Femur (tissue), 1 donor: ENCODE measurements at regions not wholly inside any gene's neighbourhood (a gene's known extent, or its start where the extent isn't known, plus 50 kb on each side); places are given as distances from the start of the nearest gene placed in this dataset.

Experiments used
- DNase-seq: peaks from one replicate; pipeline ENCODE4 v3.0.0-alpha.2; 2017

GRCh38 chr1:215471463-215471862, 95.6 kb upstream of the KCTD3 start:
- DNase-seq: no peak

DNA sequence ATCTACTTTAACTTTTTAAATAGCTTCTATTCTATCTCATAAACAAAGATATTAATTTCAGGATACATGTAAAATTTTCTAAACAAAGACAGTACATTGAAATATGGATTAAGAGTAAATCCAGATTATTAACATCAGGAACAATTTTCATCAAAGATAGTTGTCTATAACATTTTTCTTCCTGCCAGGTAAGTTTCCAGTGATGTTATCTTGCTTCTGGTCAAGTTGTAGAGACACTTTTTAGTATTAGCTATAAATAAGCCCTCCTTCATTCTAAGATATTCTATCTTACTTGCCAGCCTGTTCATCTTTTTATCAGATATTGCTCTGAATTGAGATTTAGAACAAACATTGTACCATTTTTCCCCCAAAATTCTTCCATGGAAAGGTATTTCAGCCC, 94.4 kb upstream of the KCTD3 start:
- no peak for DNase-seq

- no peak for DNase-seq
Measured at GRCh38 chr1:215473943-215474342, 93.2 kb upstream of the KCTD3 start.

DNA sequence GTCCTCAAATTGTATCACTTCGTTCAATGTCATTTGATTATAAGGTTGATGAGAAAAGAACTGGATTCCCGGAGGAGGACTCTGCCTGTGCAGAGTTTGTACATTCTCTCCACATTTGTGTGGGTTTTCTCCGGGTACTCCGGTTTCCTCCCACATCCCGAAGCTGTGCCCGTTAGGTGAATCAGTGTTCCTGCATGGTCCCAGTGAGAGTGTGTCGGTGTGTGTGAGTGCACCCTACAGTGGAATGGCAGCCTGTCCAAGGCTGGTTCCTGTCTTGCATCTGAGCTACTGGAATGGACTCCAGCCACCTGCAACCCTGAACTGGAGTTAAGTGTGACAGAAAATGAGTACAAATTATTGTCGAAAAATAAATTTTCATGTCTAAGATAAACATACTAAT, 92.2 kb upstream of the KCTD3 start:
- no peak for DNase-seq

- no peak for DNase-seq
Measured at GRCh38 chr1:215475796-215476481, 91.2 kb upstream of the KCTD3 start.

GRCh38 chr1:215476541-215476940, 90.6 kb upstream of the KCTD3 start:
- DNase-seq: no peak

GRCh38 chr1:215477632-215478031, 89.5 kb upstream of the KCTD3 start:
- DNase-seq: no peak

DNA sequence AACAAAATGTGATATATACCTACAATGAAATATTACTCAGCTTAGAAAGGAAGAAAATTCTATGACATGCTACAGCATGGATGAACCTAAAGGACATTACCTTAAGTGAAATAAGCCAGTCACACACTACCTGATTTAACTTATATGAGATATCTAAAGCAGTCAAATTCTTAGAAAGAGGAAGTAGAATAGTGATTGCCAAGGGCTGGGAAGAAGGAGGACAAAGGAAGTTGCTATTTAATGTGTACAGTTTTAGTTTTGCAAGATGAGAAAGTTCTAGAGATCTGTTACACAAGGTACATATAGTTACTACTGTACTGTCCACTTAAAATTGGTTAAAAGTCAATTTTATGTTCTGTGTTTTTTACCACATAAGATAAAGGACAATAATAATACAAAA, 87.5 kb upstream of the KCTD3 start:
- DNase-seq: no peak

DNA sequence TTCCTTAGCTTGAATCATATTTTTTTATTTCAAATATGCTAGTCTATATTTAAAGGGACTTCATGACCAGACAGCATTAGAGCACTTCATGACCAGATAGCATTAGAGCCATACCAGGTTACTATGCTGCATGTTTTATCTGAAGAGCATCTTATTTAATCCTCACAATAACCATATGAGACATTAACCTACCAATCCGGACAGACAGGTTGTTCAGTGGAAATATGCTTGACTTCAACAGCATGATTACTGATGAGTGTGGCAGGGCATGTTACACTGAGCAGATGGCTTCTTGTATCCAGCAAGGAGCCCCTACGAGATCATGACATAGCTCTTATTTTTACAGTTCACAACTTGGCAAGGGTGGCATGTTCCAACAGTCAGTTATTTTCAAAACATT, 85.0 kb upstream of the KCTD3 start:
- no peak for DNase-seq

- DNase-seq: no peak
Measured at GRCh38 chr1:215484171-215484939, 82.7 kb upstream of the KCTD3 start.

DNA sequence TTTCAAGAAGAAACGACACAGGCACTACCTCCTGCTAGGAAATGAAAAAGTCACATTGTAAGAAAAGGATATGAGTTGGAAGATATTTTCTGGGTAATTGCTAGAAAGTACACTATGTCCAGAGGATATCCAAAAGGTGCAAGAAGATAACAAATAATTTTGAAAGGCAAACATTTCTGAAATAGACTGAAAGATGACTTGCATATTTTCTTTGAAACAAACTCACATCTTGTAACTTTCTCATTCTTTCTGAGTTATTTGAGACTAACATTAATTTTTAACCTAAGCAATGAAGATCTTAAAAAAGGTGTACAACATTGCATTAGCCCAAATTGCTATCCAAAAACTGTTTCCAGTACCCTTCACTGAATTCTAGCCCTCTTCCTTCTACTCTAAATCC, 79.6 kb upstream of the KCTD3 start:
- DNase-seq: no peak

- DNase-seq: no peak
Measured at GRCh38 chr1:215488850-215489249, 78.3 kb upstream of the KCTD3 start.

GRCh38 chr1:215489771-215490565, 77.1 kb upstream of the KCTD3 start:
- DNase-seq: no peak

- no peak for DNase-seq
Measured at GRCh38 chr1:215497528-215497927, 69.6 kb upstream of the KCTD3 start.

DNA sequence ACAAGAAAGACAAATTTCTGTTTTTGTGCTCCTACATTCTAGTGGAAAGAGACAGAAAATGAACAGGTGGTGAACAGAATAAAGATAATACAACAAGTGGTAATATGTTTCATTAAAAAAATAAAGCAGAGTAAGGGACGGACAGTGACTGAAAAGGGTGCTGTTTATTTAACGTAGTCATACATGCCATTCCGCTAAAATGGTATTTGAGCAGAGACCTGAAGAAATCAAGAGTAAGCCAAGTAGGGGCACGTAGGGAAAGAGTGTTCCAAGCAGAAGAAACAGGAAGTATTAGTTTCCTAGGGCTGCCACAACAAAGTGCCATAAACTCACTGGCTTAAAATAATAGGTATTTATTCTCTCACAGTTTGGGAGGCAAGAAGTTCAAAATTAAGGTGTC, 65.6 kb upstream of the KCTD3 start:
- DNase-seq: no peak

GRCh38 chr1:215502081-215502480, 65.0 kb upstream of the KCTD3 start:
- DNase-seq: no peak

GRCh38 chr1:215507119-215507518, 60.0 kb upstream of the KCTD3 start:
- no peak for DNase-seq

DNA sequence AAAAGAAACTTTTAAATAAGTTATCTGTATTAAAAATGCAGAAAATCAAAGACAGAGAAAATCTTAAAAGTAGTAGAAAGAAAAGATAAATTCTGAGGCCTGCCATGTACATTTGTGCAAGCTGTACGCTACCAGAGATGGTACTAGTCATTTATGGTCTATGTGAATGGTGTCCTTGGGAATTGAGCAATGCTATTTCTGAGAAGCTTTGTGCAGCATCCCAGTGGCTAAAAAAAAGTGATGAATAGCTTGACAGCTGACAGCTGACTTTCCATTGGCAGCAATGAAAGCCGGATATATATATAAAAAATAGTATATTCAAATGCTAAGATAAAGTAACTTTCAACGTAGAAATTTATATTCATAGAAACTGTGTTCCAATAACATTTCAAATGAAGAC, 58.8 kb upstream of the KCTD3 start:
- no peak for DNase-seq
